H9 (cell line): ENCODE measurements at regions not wholly inside any gene's neighbourhood (a gene's known extent, or its start where the extent isn't known, plus 50 kb on each side); places are given as distances from the start of the nearest gene placed in this dataset.

ENCODE experiments used
- DNase-seq: peaks from one replicate; pipeline ENCODE4 v3.0.0-alpha.2; 2017
- H2AFZ ChIP-seq: one replicate; pipeline ENCODE4 v1.6.1; 2013; ENCODE audit warnings: mild to moderate bottlenecking, low read length, control low read depth, moderate library complexity
- H2AK5ac ChIP-seq: 2 replicates; pipeline ENCODE4 v1.6.1; 2013; ENCODE audit warnings: low read length, control low read depth, mixed read lengths; ENCODE audit not compliant: insufficient read length
- H2BK120ac ChIP-seq: one replicate; pipeline ENCODE4 v1.6.1; 2013; ENCODE audit warnings: low read depth, mild to moderate bottlenecking, low read length, control low read depth, inconsistent platforms; ENCODE audit not compliant: poor library complexity, severe bottlenecking
- H2BK12ac ChIP-seq: 2 replicates; pipeline ENCODE4 v1.6.1; 2013; ENCODE audit warnings: low read length, control low read depth, mixed read lengths, low read depth; ENCODE audit not compliant: insufficient read length
- H2BK15ac ChIP-seq: 2 replicates; pipeline ENCODE4 v1.6.1; 2013; ENCODE audit warnings: low read depth, low read length, control low read depth
- H2BK20ac ChIP-seq: one replicate; pipeline ENCODE4 v1.6.1; 2013; ENCODE audit warnings: low read depth, mild to moderate bottlenecking, low read length, control low read depth, inconsistent platforms; ENCODE audit not compliant: poor library complexity, severe bottlenecking
- H2BK5ac ChIP-seq: 2 replicates; pipeline ENCODE4 v1.6.1; 2013; ENCODE audit warnings: low read length, control low read depth, mixed read lengths; ENCODE audit not compliant: insufficient read length
- H3K14ac ChIP-seq: 2 replicates; pipeline ENCODE4 v1.6.1; 2013; ENCODE audit warnings: low read length, control low read depth; ENCODE audit not compliant: insufficient read depth
- H3K18ac ChIP-seq: 2 replicates; pipeline ENCODE4 v1.6.1; 2013; ENCODE audit warnings: low read depth, mild to moderate bottlenecking, mixed read lengths, low read length, control low read depth; ENCODE audit not compliant: insufficient read length
- H3K23ac ChIP-seq: 2 replicates; pipeline ENCODE4 v1.6.1; 2013; ENCODE audit warnings: low read length, control low read depth, mixed read lengths, low read depth; ENCODE audit not compliant: insufficient read length
- H3K23me2 ChIP-seq: 2 replicates; pipeline ENCODE4 v1.6.1; 2013; ENCODE audit warnings: low read depth, mild to moderate bottlenecking, mixed read lengths, low read length, control low read depth; ENCODE audit not compliant: insufficient read length, poor library complexity, severe bottlenecking
- H3K27ac ChIP-seq: 2 replicates; pipeline ENCODE4 v1.5.1; 2013; ENCODE audit warnings: low read length, control low read depth, mixed read lengths, low read depth; ENCODE audit not compliant: insufficient read length
- H3K27me3 ChIP-seq: 2 replicates; pipeline ENCODE4 v1.6.1; 2013; ENCODE audit warnings: low read length, control low read depth, inconsistent platforms; ENCODE audit not compliant: insufficient read depth
- H3K4ac ChIP-seq: 2 replicates; pipeline ENCODE4 v1.6.1; 2013; ENCODE audit warnings: low read depth, mild to moderate bottlenecking, control low read depth, inconsistent platforms, low read length, moderate library complexity
- H3K4me1 ChIP-seq: 2 replicates; pipeline ENCODE4 v1.6.1; 2013; ENCODE audit warnings: low read length, control low read depth, inconsistent platforms; ENCODE audit not compliant: insufficient read depth
- H3K4me2 ChIP-seq: 2 replicates; pipeline ENCODE4 v1.6.1; 2013; ENCODE audit warnings: low read length, control low read depth, mixed read lengths; ENCODE audit not compliant: insufficient read length, insufficient read depth
- H3K56ac ChIP-seq: 2 replicates; pipeline ENCODE4 v1.6.1; 2013; ENCODE audit warnings: low read depth, mild to moderate bottlenecking, mixed read lengths, low read length, control low read depth; ENCODE audit not compliant: insufficient read length
- H3K79me1 ChIP-seq: 2 replicates; pipeline ENCODE4 v1.6.1; 2013; ENCODE audit warnings: low read depth, mild to moderate bottlenecking, moderate library complexity, low read length, control low read depth, inconsistent platforms; ENCODE audit not compliant: insufficient read depth, poor library complexity, severe bottlenecking
- H3K79me2 ChIP-seq: 2 replicates; pipeline ENCODE4 v1.6.1; 2013; ENCODE audit warnings: low read length, control low read depth, inconsistent platforms; ENCODE audit not compliant: insufficient read depth
- H3K9ac ChIP-seq: 2 replicates; pipeline ENCODE4 v1.6.1; 2013; ENCODE audit warnings: low read length, control low read depth, mixed read lengths; ENCODE audit not compliant: insufficient read length; ENCODE audit errors: extremely low read depth
- H3K9me3 ChIP-seq: one replicate; pipeline ENCODE4 v1.6.1; 2013; ENCODE audit warnings: low read depth, low read length, inconsistent platforms; ENCODE audit not compliant: control insufficient read depth
- H3T11ph ChIP-seq: one replicate; pipeline ENCODE4 v1.6.1; 2013; ENCODE audit warnings: mild to moderate bottlenecking, low read length, control low read depth, inconsistent platforms
- H4K20me1 ChIP-seq: one replicate; pipeline ENCODE4 v1.6.1; 2013; ENCODE audit not compliant: control insufficient read depth, insufficient read length, insufficient read depth
- H4K5ac ChIP-seq: 2 replicates; pipeline ENCODE4 v1.6.1; 2013; ENCODE audit warnings: low read depth, mild to moderate bottlenecking, mixed read lengths, low read length, control low read depth; ENCODE audit not compliant: insufficient read length
- H4K8ac ChIP-seq: replicated peaks from 2 replicates; pipeline ENCODE4 v1.6.1; 2013; ENCODE audit warnings: low read length, control low read depth, mixed read lengths, low read depth; ENCODE audit not compliant: insufficient read length
- H4K91ac ChIP-seq: 2 replicates; pipeline ENCODE4 v1.6.1; 2013; ENCODE audit warnings: low read depth, mild to moderate bottlenecking, moderate library complexity, mixed read lengths, low read length, control low read depth; ENCODE audit not compliant: insufficient read length
- H3K27ac Mint-ChIP-seq, 3 experiments: 2 replicates in 2 of 3; 3 replicates in 1 of 3; pipeline ENCODE4 v1.8.0; 2020 to 2021; ENCODE audit warnings: mixed read lengths in 3 of 3, mild to moderate bottlenecking in 1 of 3, moderate library complexity in 1 of 3
- H3K27me3 Mint-ChIP-seq: 2 replicates; pipeline ENCODE4 v1.8.0; 2021; ENCODE audit warnings: low read depth, mild to moderate bottlenecking, moderate library complexity, mixed read lengths
- H3K36me3 Mint-ChIP-seq, 3 experiments: 2 replicates in 2 of 3; 3 replicates in 1 of 3; pipeline ENCODE4 v1.8.0; 2020 to 2021; ENCODE audit warnings: low read depth in 3 of 3, mixed read lengths in 3 of 3; ENCODE audit not compliant: insufficient read depth in 1 of 3
- H3K4me1 Mint-ChIP-seq, 2 experiments: 2 replicates each; pipeline ENCODE4 v1.8.0; 2020; ENCODE audit warnings: mixed read lengths in 2 of 2
- H3K4me3 Mint-ChIP-seq, 2 experiments: 2 replicates in 1 of 2; 3 replicates in 1 of 2; pipeline ENCODE4 v1.8.0; 2020 to 2021; ENCODE audit warnings: mild to moderate bottlenecking in 2 of 2, mixed read lengths in 2 of 2, moderate library complexity in 1 of 2
- H3K9me3 Mint-ChIP-seq, 2 experiments: 2 replicates in 1 of 2; 3 replicates in 1 of 2; pipeline ENCODE4 v1.8.0; 2020; ENCODE audit warnings: mild to moderate bottlenecking in 2 of 2, mixed read lengths in 2 of 2, moderate library complexity in 1 of 2
- WGBS: extraction: QIAGEN DNeasy Blood & Tissue Kit; methylation state at CpG from one replicate; pipeline ENCODE4 v1.1.7; 2013; ENCODE audit warnings: missing lambda C conversion rate, low lambda C conversion rate, mixed read lengths; ENCODE audit not compliant: insufficient read length; ENCODE audit errors: extremely low coverage; 5-methylcytosine and 5-hydroxymethylcytosine counted together
- TF ChIP-seq, protein P1 (sequence below): fragments of 200-600 bp; sonication (generic); conservative IDR thresholded peaks from 3 replicates; pipeline ENCODE4 v1.8.0; 2021; ENCODE audit warnings: antibody characterized with exemption, mild to moderate bottlenecking

DNA sequence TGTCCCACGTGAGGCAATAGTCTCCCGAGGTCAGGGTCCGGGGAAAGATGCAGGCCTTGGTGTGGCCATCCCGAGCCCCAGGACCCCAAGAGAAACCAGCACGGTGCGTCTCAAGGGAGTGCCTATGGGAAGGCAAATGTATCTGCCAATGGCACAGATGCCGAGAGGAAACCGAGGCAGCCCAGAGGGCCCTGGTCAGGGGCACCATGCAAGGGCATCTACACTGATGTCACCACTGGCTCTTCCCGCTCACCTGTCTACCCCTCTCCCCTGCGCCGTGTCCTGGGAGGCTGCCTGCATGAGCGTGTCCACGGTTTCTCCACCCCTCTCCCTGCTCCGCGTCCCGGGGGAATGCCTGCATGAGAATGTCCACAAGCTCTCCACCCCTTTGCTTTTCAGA, 1318.8 kb downstream of the TBC1D22A start:
- H3K9me3 Mint-ChIP-seq, result 0 out of 5 replicates have a peak, but pooled peaks cover 0 to under 1% of the 10 kb centered on the region in 2 experiments
- Histone ChIP-seq H3K9me3 (no peaks in the 10 kb centered on the region), H3K4me1 (no peaks in the 10 kb centered on the region), H3K79me2 (no peaks in the 10 kb centered on the region), H2AK5ac (no peak overlapping the region), H2AFZ (no peak overlapping the region), H3T11ph (no peak overlapping the region), H3K79me1 (no peaks in the 10 kb centered on the region), H4K20me1 (no peaks in the 10 kb centered on the region), H4K91ac (no peak overlapping the region), H3K9ac (no peak overlapping the region), H2BK12ac (no peak overlapping the region), H4K8ac (no peak overlapping the region), H4K5ac (no peak overlapping the region), H2BK5ac (no peak overlapping the region), H2BK20ac (no peak overlapping the region), H3K18ac (no peak overlapping the region), H3K4ac (no peak overlapping the region), H2BK15ac (no peak overlapping the region), H2BK120ac (no peak overlapping the region), H3K56ac (no peak overlapping the region), H3K14ac (no peak overlapping the region), H3K27me3 (no peaks in the 10 kb centered on the region), H3K27ac (no peak overlapping the region), H3K23me2 (no peaks in the 10 kb centered on the region), H3K4me2 (no peak overlapping the region), H3K23ac (no peak overlapping the region)
- no peak overlapping the region for H3K4me3 Mint-ChIP-seq
- TF ChIP-seq, protein P1, sequence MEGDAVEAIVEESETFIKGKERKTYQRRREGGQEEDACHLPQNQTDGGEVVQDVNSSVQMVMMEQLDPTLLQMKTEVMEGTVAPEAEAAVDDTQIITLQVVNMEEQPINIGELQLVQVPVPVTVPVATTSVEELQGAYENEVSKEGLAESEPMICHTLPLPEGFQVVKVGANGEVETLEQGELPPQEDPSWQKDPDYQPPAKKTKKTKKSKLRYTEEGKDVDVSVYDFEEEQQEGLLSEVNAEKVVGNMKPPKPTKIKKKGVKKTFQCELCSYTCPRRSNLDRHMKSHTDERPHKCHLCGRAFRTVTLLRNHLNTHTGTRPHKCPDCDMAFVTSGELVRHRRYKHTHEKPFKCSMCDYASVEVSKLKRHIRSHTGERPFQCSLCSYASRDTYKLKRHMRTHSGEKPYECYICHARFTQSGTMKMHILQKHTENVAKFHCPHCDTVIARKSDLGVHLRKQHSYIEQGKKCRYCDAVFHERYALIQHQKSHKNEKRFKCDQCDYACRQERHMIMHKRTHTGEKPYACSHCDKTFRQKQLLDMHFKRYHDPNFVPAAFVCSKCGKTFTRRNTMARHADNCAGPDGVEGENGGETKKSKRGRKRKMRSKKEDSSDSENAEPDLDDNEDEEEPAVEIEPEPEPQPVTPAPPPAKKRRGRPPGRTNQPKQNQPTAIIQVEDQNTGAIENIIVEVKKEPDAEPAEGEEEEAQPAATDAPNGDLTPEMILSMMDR, result no peak
- H3K27me3 Mint-ChIP-seq, result peaks cover 10% of the 10 kb centered on the region
- no peak for DNase-seq
- no CpG with 5 or more reads among the region's 16 CpGs for WGBS
- peaks cover 0 to 4% (median 0%) of the 10 kb centered on the region in 3 experiments; a peak in 1 of 7 replicates for H3K36me3 Mint-ChIP-seq
- H3K27ac Mint-ChIP-seq, result peak overlapping the region in 1 of 3 experiments; percentile 54; a peak in 1 of 7 replicates
- peaks cover 37 to 41% of the 10 kb centered on the region in 2 experiments for H3K4me1 Mint-ChIP-seq
